ENCODE measurements at regions not wholly inside any gene's neighbourhood (a gene's known extent, or its start where the extent isn't known, plus 50 kb on each side); places are given as distances from the start of the nearest gene placed in this dataset.

DNA sequence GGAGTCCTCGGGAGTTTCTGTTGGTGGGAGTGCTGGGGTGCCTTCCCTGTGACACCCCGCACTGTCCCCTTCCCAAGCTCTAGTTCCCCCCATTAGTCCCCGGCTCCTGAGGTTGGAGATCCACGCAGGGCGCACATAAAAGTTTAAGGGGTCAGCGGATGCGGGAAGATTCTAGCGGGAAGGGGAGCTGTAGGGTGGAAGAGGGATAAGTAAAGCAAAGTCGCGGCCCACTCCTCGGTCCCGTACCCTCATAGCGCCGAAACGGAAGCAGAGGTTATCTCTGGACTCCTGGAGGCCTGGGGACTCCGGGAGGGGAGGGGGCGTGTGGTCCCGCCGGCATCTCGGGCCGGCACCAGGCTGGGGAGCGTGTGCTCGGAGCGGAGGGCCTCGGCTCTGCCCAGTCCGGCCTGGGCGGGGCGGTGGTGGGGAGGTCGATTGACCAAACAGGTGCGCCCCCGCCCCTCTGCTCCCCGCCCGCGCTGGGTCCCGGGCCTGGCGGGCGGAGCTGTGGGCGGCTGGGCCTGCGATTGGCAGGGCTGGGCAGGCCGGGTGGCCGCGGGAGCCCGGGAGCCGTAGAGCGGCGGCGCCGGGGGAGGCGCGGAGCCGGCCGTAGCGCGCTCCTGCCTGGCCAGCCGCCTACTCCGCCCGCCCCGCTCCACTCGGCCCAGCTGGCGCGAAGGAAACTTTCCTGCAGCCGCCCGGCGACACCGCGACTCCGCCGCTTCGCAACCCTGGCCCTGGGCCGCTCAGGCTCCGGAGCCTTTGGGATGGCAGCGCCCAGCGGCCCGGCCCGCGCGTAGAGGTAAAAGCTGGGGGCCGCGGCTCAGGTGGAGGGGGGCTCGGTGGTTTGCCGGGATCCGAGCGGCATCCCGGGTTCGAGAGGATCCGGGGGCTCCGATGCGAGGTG lies 52.2 kb upstream of the DAB2IP start:
- Histone ChIP-seq H3K4me3 (ENCODE audit: low read depth, low read length) (no peak overlapping the region), H3K4me1 (ENCODE audit: control insufficient read depth, insufficient read depth, low read length, poor library complexity, severe bottlenecking) (no peaks in the 10 kb centered on the region), H3K27me3 (ENCODE audit: control insufficient read depth, insufficient read depth, low read length) (peaks cover 15% of the 10 kb centered on the region), H3K9me3 (ENCODE audit: control insufficient read depth in 2 of 2, low read length in 2 of 2) (peaks cover 3 to 9% of the 10 kb centered on the region in 2 experiments), H3K27ac (ENCODE audit: insufficient read depth, low read length, poor library complexity, severe bottlenecking) (no peak overlapping the region), H3K36me3 (ENCODE audit: control insufficient read depth, insufficient read depth, low read length) (no peaks in the 10 kb centered on the region)
- DNase-seq, result no peak
- Mint-ChIP-seq H3K9me3 (peaks cover 0 to 14% (median 4%) of the 10 kb centered on the region in 7 donors), H3K27ac (no peak overlapping the region), H3K4me1 (no peaks in the 10 kb centered on the region), H3K4me3 (no peak overlapping the region), H3K36me3 (peaks cover 3% of the 10 kb centered on the region), H3K27me3 (peaks cover 64% of the 10 kb centered on the region)
- no peak for ATAC-seq (ENCODE audit: low read depth in 2 of 2)

DNA sequence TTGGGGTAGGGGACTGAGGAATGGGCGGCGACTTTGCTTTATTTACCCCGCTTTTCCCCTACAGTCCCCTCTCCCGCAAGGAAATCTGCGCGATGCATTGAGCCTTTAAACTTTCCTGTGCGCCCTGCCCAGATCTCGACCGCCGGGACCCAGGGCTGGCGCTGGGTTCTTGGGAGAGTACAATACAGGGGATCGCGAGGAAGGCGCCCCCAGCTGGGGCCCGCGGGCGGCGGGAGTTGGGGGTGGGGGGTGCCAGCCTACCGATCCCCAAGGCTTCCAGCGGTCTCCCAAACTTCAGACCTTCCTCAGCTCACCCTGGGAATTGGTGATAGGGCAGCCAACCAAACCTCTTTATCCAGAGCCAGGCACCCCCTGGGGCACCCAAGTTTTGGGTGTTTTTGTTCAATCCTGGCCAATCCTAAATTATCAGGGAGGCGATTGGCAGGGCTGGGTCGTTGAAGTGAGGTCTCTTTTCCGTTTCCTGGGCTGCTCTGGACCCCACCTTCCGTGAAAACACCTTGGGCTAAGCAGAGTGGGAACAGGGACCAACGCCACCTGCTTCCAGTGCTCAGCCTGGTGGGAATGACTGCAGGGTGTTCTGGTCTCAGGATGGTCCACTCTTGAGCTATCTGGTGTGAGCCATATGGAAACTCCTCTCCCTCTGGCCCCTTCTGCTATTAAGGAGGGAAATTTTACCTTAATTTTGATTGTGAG lies 51.4 kb upstream of the DAB2IP start:
- H3K27me3 ChIP-seq (ENCODE audit: control insufficient read depth, insufficient read depth, low read length), result peaks cover 15% of the 10 kb centered on the region
- H3K27ac Mint-ChIP-seq, result no peak overlapping the region
- peaks cover 3% of the 10 kb centered on the region for H3K36me3 Mint-ChIP-seq
- no peak overlapping the region for H3K4me3 ChIP-seq (ENCODE audit: low read depth, low read length)
- peaks cover 0 to 14% (median 2%) of the 10 kb centered on the region in 7 donors for H3K9me3 Mint-ChIP-seq
- no peak overlapping the region for H3K27ac ChIP-seq (ENCODE audit: insufficient read depth, low read length, poor library complexity, severe bottlenecking)
- H3K27me3 Mint-ChIP-seq, result peaks cover 64% of the 10 kb centered on the region
- no peak for DNase-seq
- no peak overlapping the region for H3K4me3 Mint-ChIP-seq
- H3K36me3 ChIP-seq (ENCODE audit: control insufficient read depth, insufficient read depth, low read length), result no peaks in the 10 kb centered on the region
- peaks cover 3 to 9% of the 10 kb centered on the region in 2 experiments for H3K9me3 ChIP-seq (ENCODE audit: control insufficient read depth in 2 of 2, low read length in 2 of 2)
- no peak for ATAC-seq (ENCODE audit: low read depth in 2 of 2)
- H3K4me1 Mint-ChIP-seq, result no peaks in the 10 kb centered on the region
- H3K4me1 ChIP-seq (ENCODE audit: control insufficient read depth, insufficient read depth, low read length, poor library complexity, severe bottlenecking), result no peaks in the 10 kb centered on the region

DNA sequence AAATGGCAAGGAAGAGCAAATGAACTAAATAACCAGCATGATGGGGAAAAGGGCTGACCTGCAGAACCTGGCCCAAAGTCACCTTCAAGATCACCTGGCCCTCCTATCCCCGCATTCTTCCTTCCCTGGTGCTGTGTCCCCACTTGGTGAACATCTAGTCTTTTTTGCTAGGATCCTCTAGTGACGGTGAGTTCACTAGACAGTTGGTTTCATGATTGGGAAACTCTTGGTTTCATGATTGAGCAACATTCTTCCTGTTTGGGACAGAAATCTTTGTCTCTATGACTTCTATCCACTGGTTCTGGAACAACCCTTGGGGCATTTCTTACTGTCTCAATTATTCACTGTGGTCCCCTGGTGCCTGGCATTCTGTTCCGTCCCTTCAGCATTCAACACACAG lies 50.2 kb upstream of the DAB2IP start:
- Mint-ChIP-seq H3K4me1 (no peaks in the 10 kb centered on the region), H3K9me3 (peaks cover 0 to 14% (median 2%) of the 10 kb centered on the region in 7 donors), H3K27me3 (peaks cover 55% of the 10 kb centered on the region), H3K27ac (no peak overlapping the region), H3K4me3 (no peak overlapping the region), H3K36me3 (peaks cover 3% of the 10 kb centered on the region)
- no peaks in the 10 kb centered on the region for H3K4me1 ChIP-seq (ENCODE audit: control insufficient read depth, insufficient read depth, low read length, poor library complexity, severe bottlenecking)
- no peak overlapping the region for H3K27ac ChIP-seq (ENCODE audit: insufficient read depth, low read length, poor library complexity, severe bottlenecking)
- H3K27me3 ChIP-seq (ENCODE audit: control insufficient read depth, insufficient read depth, low read length), result peaks cover 15% of the 10 kb centered on the region
- H3K36me3 ChIP-seq (ENCODE audit: control insufficient read depth, insufficient read depth, low read length), result no peaks in the 10 kb centered on the region
- DNase-seq (no peak), ATAC-seq (ENCODE audit: low read depth in 2 of 2) (no peak)
- H3K9me3 ChIP-seq (ENCODE audit: control insufficient read depth in 2 of 2, low read length in 2 of 2), result peaks cover 3 to 9% of the 10 kb centered on the region in 2 experiments
- no peak overlapping the region for H3K4me3 ChIP-seq (ENCODE audit: low read depth, low read length)
